Progenitor cell of endocrine pancreas (in vitro differentiated cells): ENCODE measurements at regions not wholly inside any gene's neighbourhood (a gene's known extent, or its start where the extent isn't known, plus 50 kb on each side); places are given as distances from the start of the nearest gene placed in this dataset.

Source experiments
- DNase-seq: peaks from one replicate; pipeline ENCODE4 v3.0.0; 2021; ENCODE audit warnings: low spot score; ENCODE audit not compliant: unreplicated experiment
- H3K27ac Mint-ChIP-seq: 2 replicates; pipeline ENCODE4 v1.8.0; 2021; ENCODE audit warnings: mild to moderate bottlenecking, moderate library complexity, mixed read lengths
- H3K27me3 Mint-ChIP-seq: 2 replicates; pipeline ENCODE4 v1.8.0; 2021; ENCODE audit warnings: mixed read lengths
- H3K36me3 Mint-ChIP-seq: 2 replicates; pipeline ENCODE4 v1.8.0; 2022; ENCODE audit warnings: mixed read lengths; ENCODE audit not compliant: insufficient read depth
- H3K4me1 Mint-ChIP-seq: 2 replicates; pipeline ENCODE4 v1.8.0; 2021; ENCODE audit warnings: low read depth, mixed read lengths
- H3K4me3 Mint-ChIP-seq: 2 replicates; pipeline ENCODE4 v1.8.0; 2021; ENCODE audit warnings: low read depth, mild to moderate bottlenecking, moderate library complexity, mixed read lengths
- H3K9me3 Mint-ChIP-seq: 2 replicates; pipeline ENCODE4 v1.8.0; 2021; ENCODE audit warnings: low read depth, mixed read lengths
- TF ChIP-seq, protein P1 (sequence below): fragments of 200-600 bp; sonication (generic); IDR thresholded peaks from one replicate; pipeline ENCODE4 v1.5.0; 2021; ENCODE audit warnings: antibody characterized with exemption, mild to moderate bottlenecking; ENCODE audit not compliant: unreplicated experiment

DNA sequence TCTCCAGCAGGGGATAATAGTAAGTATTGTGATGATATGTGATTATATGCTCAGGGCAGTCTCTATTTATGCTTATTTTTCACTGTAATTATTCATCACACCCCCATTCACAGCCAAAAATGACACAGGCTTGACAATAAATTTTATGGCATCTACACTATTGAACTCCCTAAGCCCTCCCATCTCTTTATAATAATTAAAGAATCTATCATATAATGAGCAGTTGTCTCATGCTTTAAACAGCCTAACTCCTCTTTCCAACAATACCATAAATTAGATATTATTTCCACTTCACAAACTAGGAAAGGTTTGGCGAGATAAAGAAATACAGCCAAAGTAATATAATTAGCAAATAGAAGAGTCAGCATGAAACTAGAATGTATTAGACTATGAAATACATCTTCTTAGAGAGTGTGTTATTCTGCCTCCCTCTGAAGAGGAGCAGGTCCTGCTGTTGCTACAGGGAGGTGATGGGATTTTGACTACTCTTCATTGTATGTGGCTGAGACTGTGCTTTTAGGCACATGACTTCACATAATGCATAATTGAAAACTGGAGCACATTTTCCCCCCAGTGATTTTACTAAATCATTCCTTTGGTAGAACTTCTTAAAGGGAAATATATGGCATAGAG lies 488.8 kb downstream of the HTR1A start:
- Mint-ChIP-seq H3K36me3 (no peaks in the 10 kb centered on the region), H3K27ac (no peak overlapping the region), H3K27me3 (no peaks in the 10 kb centered on the region), H3K9me3 (peaks cover 3% of the 10 kb centered on the region), H3K4me1 (no peaks in the 10 kb centered on the region), H3K4me3 (no peak overlapping the region)
- TF ChIP-seq, protein P1, sequence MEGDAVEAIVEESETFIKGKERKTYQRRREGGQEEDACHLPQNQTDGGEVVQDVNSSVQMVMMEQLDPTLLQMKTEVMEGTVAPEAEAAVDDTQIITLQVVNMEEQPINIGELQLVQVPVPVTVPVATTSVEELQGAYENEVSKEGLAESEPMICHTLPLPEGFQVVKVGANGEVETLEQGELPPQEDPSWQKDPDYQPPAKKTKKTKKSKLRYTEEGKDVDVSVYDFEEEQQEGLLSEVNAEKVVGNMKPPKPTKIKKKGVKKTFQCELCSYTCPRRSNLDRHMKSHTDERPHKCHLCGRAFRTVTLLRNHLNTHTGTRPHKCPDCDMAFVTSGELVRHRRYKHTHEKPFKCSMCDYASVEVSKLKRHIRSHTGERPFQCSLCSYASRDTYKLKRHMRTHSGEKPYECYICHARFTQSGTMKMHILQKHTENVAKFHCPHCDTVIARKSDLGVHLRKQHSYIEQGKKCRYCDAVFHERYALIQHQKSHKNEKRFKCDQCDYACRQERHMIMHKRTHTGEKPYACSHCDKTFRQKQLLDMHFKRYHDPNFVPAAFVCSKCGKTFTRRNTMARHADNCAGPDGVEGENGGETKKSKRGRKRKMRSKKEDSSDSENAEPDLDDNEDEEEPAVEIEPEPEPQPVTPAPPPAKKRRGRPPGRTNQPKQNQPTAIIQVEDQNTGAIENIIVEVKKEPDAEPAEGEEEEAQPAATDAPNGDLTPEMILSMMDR = no peak
- no peak for DNase-seq

DNA sequence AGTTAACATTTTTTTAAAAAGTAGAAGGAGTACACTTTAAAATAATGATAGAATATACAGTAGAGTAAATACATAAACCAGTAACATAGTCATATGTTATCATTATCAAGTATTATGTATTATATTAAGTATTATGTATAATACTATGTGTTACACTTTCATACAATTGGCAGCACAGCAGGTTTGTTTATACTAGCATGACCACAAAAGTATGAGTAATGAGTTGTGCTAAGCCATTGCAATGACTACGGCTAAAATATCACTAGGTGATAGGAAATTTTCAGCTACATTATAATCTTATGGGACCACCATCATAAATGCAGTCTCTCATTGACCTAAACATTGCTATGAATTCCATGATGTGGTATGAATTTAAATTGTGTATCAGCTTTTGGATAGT lies 506.0 kb downstream of the HTR1A start:
- Mint-ChIP-seq H3K4me3 (no peak overlapping the region), H3K27ac (no peak overlapping the region), H3K36me3 (no peaks in the 10 kb centered on the region), H3K27me3 (no peaks in the 10 kb centered on the region), H3K9me3 (no peaks in the 10 kb centered on the region), H3K4me1 (no peaks in the 10 kb centered on the region)
- TF ChIP-seq, protein P1 = no peak
- no peak for DNase-seq

DNA sequence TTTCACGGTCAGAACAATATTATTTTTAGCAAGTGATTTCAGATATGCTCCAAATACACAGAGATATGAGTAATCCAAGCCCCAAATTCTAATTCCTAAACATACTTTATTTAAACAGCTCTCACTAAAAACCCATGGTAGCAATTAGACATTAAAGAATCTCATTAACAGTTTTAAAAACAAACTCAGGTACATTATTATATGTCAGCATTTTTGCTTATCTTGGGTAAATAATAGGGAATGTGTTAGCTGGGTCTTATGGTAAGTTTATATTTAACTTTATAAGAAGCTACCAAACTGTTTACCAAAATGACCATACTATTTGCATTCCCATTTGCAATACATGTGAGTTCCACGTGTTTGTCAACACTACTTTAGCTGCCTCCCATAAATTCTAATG lies 511.1 kb downstream of the HTR1A start:
- no peak overlapping the region for H3K4me3 Mint-ChIP-seq
- H3K27ac Mint-ChIP-seq = no peak overlapping the region
- H3K9me3 Mint-ChIP-seq = no peaks in the 10 kb centered on the region
- H3K27me3 Mint-ChIP-seq = no peaks in the 10 kb centered on the region
- H3K4me1 Mint-ChIP-seq = peaks cover 2% of the 10 kb centered on the region
- TF ChIP-seq, protein P1 = no peak
- no peak for DNase-seq
- H3K36me3 Mint-ChIP-seq = no peaks in the 10 kb centered on the region

DNA sequence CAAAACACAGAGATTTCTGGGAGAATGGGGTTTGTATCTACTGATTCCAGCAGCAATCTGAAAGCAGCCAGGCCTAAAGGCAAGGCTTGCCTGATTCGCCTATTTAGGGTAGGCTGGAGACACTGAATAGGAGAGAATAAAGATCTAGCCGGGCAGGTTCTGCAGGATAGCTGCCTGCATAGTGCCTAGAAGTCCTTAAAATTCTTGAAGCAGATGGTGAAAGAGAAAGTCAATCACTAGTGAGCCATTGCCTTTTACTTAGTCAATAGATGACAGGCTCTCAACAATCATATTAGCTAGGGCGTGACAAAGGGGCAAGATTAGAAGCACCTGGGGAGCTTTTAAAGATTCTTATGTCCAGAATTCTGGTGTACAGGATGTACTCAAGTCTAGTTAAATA lies 522.7 kb downstream of the HTR1A start:
- TF ChIP-seq, protein P1 = no peak
- Mint-ChIP-seq H3K9me3 (no peaks in the 10 kb centered on the region), H3K36me3 (no peaks in the 10 kb centered on the region), H3K27ac (no peak overlapping the region), H3K4me1 (peaks cover 3% of the 10 kb centered on the region), H3K4me3 (no peak overlapping the region), H3K27me3 (no peaks in the 10 kb centered on the region)
- DNase-seq = no peak

DNA sequence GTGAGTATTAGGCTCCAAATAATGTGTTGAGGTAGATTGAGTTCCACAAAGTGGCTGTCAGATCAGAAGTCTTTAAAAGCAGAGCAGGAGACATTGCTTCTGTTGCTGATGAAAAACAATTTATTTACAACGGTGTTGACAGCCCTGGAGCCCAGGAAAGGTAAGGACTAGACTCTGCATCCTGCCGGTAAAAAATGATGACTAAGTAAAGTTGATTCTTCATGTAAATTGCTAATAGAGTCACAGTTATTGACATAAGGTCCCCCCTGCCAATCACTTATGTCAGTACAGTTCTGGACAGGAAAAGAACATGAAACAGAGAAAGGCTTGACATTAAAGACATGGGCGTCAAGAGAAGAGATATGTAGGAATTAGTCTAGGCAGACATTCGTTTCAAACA lies 552.5 kb downstream of the HTR1A start:
- no peaks in the 10 kb centered on the region for H3K4me1 Mint-ChIP-seq
- TF ChIP-seq, protein P1 = no peak
- no peaks in the 10 kb centered on the region for H3K27me3 Mint-ChIP-seq
- no peaks in the 10 kb centered on the region for H3K9me3 Mint-ChIP-seq
- H3K27ac Mint-ChIP-seq = no peak overlapping the region
- no peak for DNase-seq
- H3K4me3 Mint-ChIP-seq = no peak overlapping the region
- H3K36me3 Mint-ChIP-seq = no peaks in the 10 kb centered on the region
